Common myeloid progenitor, CD34-positive (primary cell): ENCODE measurements at regions not wholly inside any gene's neighbourhood (a gene's known extent, or its start where the extent isn't known, plus 50 kb on each side); places are given as distances from the start of the nearest gene placed in this dataset.
"Not testable (repeated sequence)": the region's sequence is repeated elsewhere in the genome, so short reads cannot be mapped to it uniquely, and the experiment has no call there.

ENCODE experiments used
- CTCF ChIA-PET: fragments of 350-600 bp; sonication (Branson Sonifier 250); formaldehyde crosslinking; loops from one replicate; lab custom pipeline; 2021; ENCODE audit warnings: antibody characterized with exemption; lab: Charles Lee
- POLR2A ChIA-PET: fragments of 350-600 bp; sonication (Branson Sonifier 250); formaldehyde crosslinking; loops from one replicate; lab custom pipeline; 2021; ENCODE audit warnings: antibody characterized with exemption; lab: Charles Lee
- DNase-seq, 3 donors: peaks; one replicate each; pipeline versions ENCODE4 v3.0.0 to v3.0.0-alpha.2; 2013
- H3K27ac ChIP-seq, 2 experiments: 1 replicate in 1 of 2; 2 replicates in 1 of 2; pipeline ENCODE4 v1.7.0; 2013; ENCODE audit warnings: inconsistent platforms in 2 of 2, low read length in 2 of 2, mild to moderate bottlenecking in 2 of 2, low read depth in 1 of 2, moderate library complexity in 1 of 2; ENCODE audit not compliant: severe bottlenecking in 2 of 2, insufficient read depth in 1 of 2, poor library complexity in 1 of 2
- H3K27me3 ChIP-seq, 5 experiments: replicated peaks in 2 of 5; 1 replicate in 3 of 5; 2 replicates in 2 of 5; pipeline versions ENCODE4 v1.6.1 to v1.7.0; 2013; ENCODE audit warnings: low read length in 4 of 5, mild to moderate bottlenecking in 2 of 5, moderate library complexity in 2 of 5, inconsistent platforms in 1 of 5; ENCODE audit not compliant: insufficient read depth in 5 of 5, control insufficient read depth in 4 of 5
- H3K36me3 ChIP-seq, 4 experiments: 1 replicate in 2 of 4; 2 replicates in 2 of 4; pipeline versions ENCODE4 v1.6.1 to v1.7.0; 2013; ENCODE audit warnings: low read length in 3 of 4, control low read depth in 1 of 4, mild to moderate bottlenecking in 1 of 4; ENCODE audit not compliant: control insufficient read depth in 4 of 4, insufficient read depth in 4 of 4
- H3K4me1 ChIP-seq, 4 experiments: 1 replicate in 3 of 4; 2 replicates in 1 of 4; pipeline versions ENCODE4 v1.6.1 to v1.7.1; 2013; ENCODE audit warnings: low read length in 3 of 4, mild to moderate bottlenecking in 3 of 4, control low read depth in 1 of 4, inconsistent platforms in 1 of 4, moderate library complexity in 1 of 4; ENCODE audit not compliant: control insufficient read depth in 4 of 4, insufficient read depth in 4 of 4; ENCODE audit errors: control extremely low read depth in 1 of 4
- H3K4me3 ChIP-seq, 7 experiments: 1 replicate in 4 of 7; 2 replicates in 3 of 7; pipeline versions ENCODE4 v1.5.1 to v1.7.0; 2013; ENCODE audit warnings: mild to moderate bottlenecking in 7 of 7, low read length in 6 of 7, moderate library complexity in 6 of 7, inconsistent platforms in 2 of 7, low read depth in 2 of 7, control low read depth in 1 of 7; ENCODE audit not compliant: insufficient read depth in 4 of 7, control insufficient read depth in 1 of 7; ENCODE audit errors: extremely low read depth in 1 of 7
- H3K9me3 ChIP-seq, 5 experiments: 1 replicate in 4 of 5; 2 replicates in 1 of 5; pipeline versions ENCODE4 v1.6.1 to v1.7.1; 2013; ENCODE audit warnings: low read length in 4 of 5, mild to moderate bottlenecking in 2 of 5, inconsistent platforms in 1 of 5, low read depth in 1 of 5, moderate library complexity in 1 of 5; ENCODE audit not compliant: control insufficient read depth in 4 of 5, insufficient read depth in 2 of 5; ENCODE audit errors: control extremely low read depth in 1 of 5
- WGBS: methylation state at CpG from one replicate; pipeline ENCODE4 v1.1.5; 2013; ENCODE audit not compliant: insufficient coverage; 5-methylcytosine and 5-hydroxymethylcytosine counted together

DNA sequence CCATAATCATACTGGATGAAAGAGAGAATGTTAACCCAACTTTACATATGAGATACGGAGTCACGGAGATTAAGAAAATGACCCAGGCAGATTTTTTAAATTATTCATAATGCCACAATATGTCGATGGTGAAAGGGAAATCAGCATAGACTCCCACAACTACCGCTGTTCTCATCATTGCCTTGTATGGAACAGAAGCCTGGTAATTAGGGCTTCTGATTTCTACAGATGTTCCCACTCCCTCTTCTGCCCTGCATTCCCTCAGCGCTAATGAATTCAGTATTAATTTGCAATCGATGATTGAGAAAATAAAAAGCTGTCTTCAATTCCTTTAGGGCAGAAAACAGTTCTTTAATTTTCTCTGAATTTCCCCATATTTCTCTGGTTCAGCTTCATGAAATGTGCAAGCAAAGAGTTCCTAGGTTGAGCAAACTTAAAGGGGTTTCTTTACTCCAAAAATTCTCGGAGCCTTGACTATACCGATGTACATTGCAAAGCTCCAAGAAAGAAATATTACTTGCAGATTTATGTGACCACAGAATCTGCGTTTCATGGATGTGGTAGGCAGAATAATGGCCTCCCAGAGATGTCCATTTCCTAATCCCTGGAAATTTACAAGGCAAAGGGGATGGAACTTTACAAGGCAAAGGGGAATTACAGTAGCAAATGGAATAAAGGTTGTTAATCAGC, 134.9 kb upstream of the ZC3H12C start:
- Histone ChIP-seq H3K27me3 (no peaks in the 10 kb centered on the region), H3K4me1 (peaks cover 0 to 11% (median 5%) of the 10 kb centered on the region in 4 experiments), H3K9me3 (peaks cover 0 to 2% (median 0%) of the 10 kb centered on the region in 5 experiments), H3K36me3 (no peaks in the 10 kb centered on the region), H3K4me3 (no peak overlapping the region), H3K27ac (no peak overlapping the region)
- WGBS: 95% methylated on average over 7 of the region's 9 CpGs
- CTCF ChIA-PET: interaction anchor here (0.6 kb wide), 1 partner anchor 46 kb away, joined by 3 read pairs; no protein-coding TSS in a partner anchor
- POLR2A ChIA-PET: no interaction called here
- DNase-seq: no peak

GRCh38 chr11:109958821-109959166, 134.4 kb upstream of the ZC3H12C start:
- CTCF ChIA-PET: interaction anchor here (0.6 kb wide), 1 partner anchor 45 kb away, joined by 3 read pairs; no protein-coding TSS in a partner anchor
- DNase-seq: no peak
- peaks cover 0 to 11% (median 5%) of the 10 kb centered on the region in 4 experiments for H3K4me1 ChIP-seq
- no peaks in the 10 kb centered on the region for H3K36me3 ChIP-seq
- no peak overlapping the region for H3K27ac ChIP-seq
- H3K9me3 ChIP-seq: peaks cover 0 to 2% (median 0%) of the 10 kb centered on the region in 5 experiments
- no peaks in the 10 kb centered on the region for H3K27me3 ChIP-seq
- POLR2A ChIA-PET: no interaction called here
- H3K4me3 ChIP-seq: no peak overlapping the region
- WGBS: 100% methylated on average over 1 of the region's 2 CpGs

- 100% methylated on average over 1 of the region's 2 CpGs for WGBS
- Histone ChIP-seq H3K4me3 (no peak overlapping the region), H3K27me3 (no peaks in the 10 kb centered on the region), H3K9me3 (no peaks in the 10 kb centered on the region), H3K27ac (no peak overlapping the region), H3K36me3 (no peaks in the 10 kb centered on the region), H3K4me1 (peaks cover 0 to 10% (median 5%) of the 10 kb centered on the region in 4 experiments)
- ChIA-PET CTCF (interaction anchor here (1.1 kb wide), 1 partner anchor 10 kb away, joined by 4 read pairs; no protein-coding TSS in a partner anchor), POLR2A (no interaction called here)
- DNase-seq: no peak
Observed at GRCh38 chr11:109960831-109961230, 132.4 kb upstream of the ZC3H12C start.

DNA sequence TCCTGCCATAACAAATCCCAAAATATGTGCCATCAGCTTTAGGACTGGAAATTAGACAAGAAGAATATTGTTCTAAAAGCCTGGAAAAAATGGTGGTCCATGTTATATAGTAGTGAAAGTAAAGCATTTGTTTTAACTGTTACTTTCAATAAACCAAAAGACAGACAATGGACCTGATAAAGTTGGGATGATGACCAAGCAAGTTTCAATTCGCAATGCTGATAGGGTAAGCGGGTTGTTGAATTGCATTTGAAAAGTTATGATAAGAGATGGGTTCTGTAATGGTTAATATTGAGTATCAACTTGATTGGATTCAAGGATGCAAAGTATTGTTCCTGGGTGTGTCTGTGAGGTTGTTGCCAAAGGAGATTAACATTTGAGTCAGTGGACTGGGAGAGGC, 131.9 kb upstream of the ZC3H12C start:
- no peak for DNase-seq
- Histone ChIP-seq H3K4me1 (peaks cover 0 to 6% (median 3%) of the 10 kb centered on the region in 4 experiments), H3K36me3 (no peaks in the 10 kb centered on the region), H3K9me3 (no peaks in the 10 kb centered on the region), H3K27me3 (no peaks in the 10 kb centered on the region), H3K4me3 (no peak overlapping the region), H3K27ac (no peak overlapping the region)
- POLR2A ChIA-PET: no interaction called here
- CTCF ChIA-PET: interaction anchor here (1.1 kb wide), 1 partner anchor 10 kb away, joined by 4 read pairs; no protein-coding TSS in a partner anchor
- 100% methylated on average over 2 of the region's 2 CpGs for WGBS

DNA sequence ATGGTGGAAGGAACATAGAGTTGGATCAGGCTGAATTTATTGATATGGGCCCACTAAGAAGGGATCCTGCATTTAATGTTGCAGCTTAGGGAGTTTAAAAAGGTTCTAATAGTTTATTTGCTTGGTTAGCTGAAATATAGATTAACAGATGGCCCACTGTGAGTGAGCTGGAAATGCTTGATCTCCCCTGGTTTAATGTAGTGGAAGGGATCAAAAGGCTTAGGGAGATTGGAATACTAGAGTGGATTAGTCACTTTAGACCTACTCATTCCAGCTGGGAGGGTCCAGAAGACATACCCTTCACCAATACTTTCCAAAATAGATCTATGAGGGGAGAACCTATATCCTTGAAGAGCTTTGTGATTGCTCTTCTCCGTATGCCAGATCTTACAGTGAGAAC, 130.1 kb upstream of the ZC3H12C start:
- POLR2A ChIA-PET: no interaction called here
- no peak overlapping the region for H3K27ac ChIP-seq

GRCh38 chr11:109964487-109964886, 128.7 kb upstream of the ZC3H12C start:
- Histone ChIP-seq H3K27ac (no peak overlapping the region), H3K9me3 (peaks cover 0 to 3% (median 0%) of the 10 kb centered on the region in 5 experiments), H3K4me3 (no peak overlapping the region), H3K27me3 (no peaks in the 10 kb centered on the region), H3K36me3 (no peaks in the 10 kb centered on the region), H3K4me1 (no peaks in the 10 kb centered on the region)
- 100% methylated on average over 2 of the region's 2 CpGs for WGBS
- DNase-seq: no peak
- POLR2A ChIA-PET: no interaction called here
- CTCF ChIA-PET: no interaction called here

More for the DNA sequence above, 130.1 kb upstream of the ZC3H12C start:
- DNase-seq: no peak
- CTCF ChIA-PET: no interaction called here
- no peaks in the 10 kb centered on the region for H3K4me1 ChIP-seq
- WGBS: 100% methylated on average over 1 of the region's 1 CpG
- H3K36me3 ChIP-seq: no peaks in the 10 kb centered on the region
- no peak overlapping the region for H3K4me3 ChIP-seq
- no peaks in the 10 kb centered on the region for H3K27me3 ChIP-seq
- H3K9me3 ChIP-seq: no peaks in the 10 kb centered on the region

- CTCF ChIA-PET, H3K27me3 ChIP-seq, H3K4me3 ChIP-seq, POLR2A ChIA-PET, DNase-seq, H3K36me3 ChIP-seq, H3K4me1 ChIP-seq, H3K9me3 ChIP-seq, H3K27ac ChIP-seq: not testable (repeated sequence)
- 92% methylated on average over 1 of the region's 1 CpG for WGBS
Observed at GRCh38 chr11:109965445-109965844, 127.7 kb upstream of the ZC3H12C start.
